ENCODE measurements at regions not wholly inside any gene's neighbourhood (a gene's known extent, or its start where the extent isn't known, plus 50 kb on each side); places are given as distances from the start of the nearest gene placed in this dataset.
"Not testable (repeated sequence)": the region's sequence is repeated elsewhere in the genome, so short reads cannot be mapped to it uniquely, and the experiment has no call there.

GRCh38 chr13:53442979-53443378 is 414.4 kb downstream of the OLFM4 start:
- Histone ChIP-seq H3K4me3 (ENCODE audit: low read depth, low read length) (no peak overlapping the region), H3K9me3 (ENCODE audit: control insufficient read depth, insufficient read depth, low read length) (peaks cover 20% of the 10 kb centered on the region), H3K27me3 (ENCODE audit: control insufficient read depth, insufficient read depth, low read length) (no peaks in the 10 kb centered on the region), H3K27ac (ENCODE audit: low read depth, low read length) (no peak overlapping the region)
- ChIA-PET CTCF (no interaction called here), POLR2A (no interaction called here)
- no peak for DNase-seq (ENCODE audit: low read depth, low spot score)
- TF ChIP-seq CTCF (IDR thresholded peaks at IDR 0.05; ENCODE audit: low read depth, low read length), result no peak

- CTCF ChIA-PET, result no interaction called here
These were observed 417.1 kb downstream of the OLFM4 start for GRCh38 chr13:53445686-53446085.

GRCh38 chr13:53447456-53447855 is 418.8 kb downstream of the OLFM4 start:
- CTCF ChIA-PET, result no interaction called here
- Histone ChIP-seq H3K27me3 (ENCODE audit: control insufficient read depth, insufficient read depth, low read length) (no peaks in the 10 kb centered on the region), H3K9me3 (ENCODE audit: control insufficient read depth, insufficient read depth, low read length) (peaks cover 14% of the 10 kb centered on the region), H3K4me3 (ENCODE audit: low read depth, low read length) (no peak overlapping the region), H3K27ac (ENCODE audit: low read depth, low read length) (no peak overlapping the region)
- TF ChIP-seq CTCF (IDR thresholded peaks at IDR 0.05; ENCODE audit: low read depth, low read length), result no peak
- POLR2A ChIA-PET, result no interaction called here
- DNase-seq (ENCODE audit: low read depth, low spot score), result no peak

More at GRCh38 chr13:53445686-53446085, 417.1 kb downstream of the OLFM4 start:
- no peak for DNase-seq (ENCODE audit: low read depth, low spot score)
- no peak overlapping the region for H3K4me3 ChIP-seq (ENCODE audit: low read depth, low read length)
- H3K27ac ChIP-seq (ENCODE audit: low read depth, low read length), result no peak overlapping the region
- H3K9me3 ChIP-seq (ENCODE audit: control insufficient read depth, insufficient read depth, low read length), result peaks cover 12% of the 10 kb centered on the region; the same call in 1 of the 2 replicates
- no peak for TF ChIP-seq CTCF (IDR thresholded peaks at IDR 0.05; ENCODE audit: low read depth, low read length)
- no peaks in the 10 kb centered on the region for H3K27me3 ChIP-seq (ENCODE audit: control insufficient read depth, insufficient read depth, low read length)
- POLR2A ChIA-PET, result no interaction called here

GRCh38 chr13:53447863-53448262 is 419.2 kb downstream of the OLFM4 start:
- Histone ChIP-seq H3K4me3 (ENCODE audit: low read depth, low read length) (no peak overlapping the region), H3K9me3 (ENCODE audit: control insufficient read depth, insufficient read depth, low read length) (peaks cover 14% of the 10 kb centered on the region), H3K27ac (ENCODE audit: low read depth, low read length) (no peak overlapping the region), H3K27me3 (ENCODE audit: control insufficient read depth, insufficient read depth, low read length) (no peaks in the 10 kb centered on the region)
- ChIA-PET POLR2A (no interaction called here), CTCF (no interaction called here)
- no peak for TF ChIP-seq CTCF (IDR thresholded peaks at IDR 0.05; ENCODE audit: low read depth, low read length)
- no peak for DNase-seq (ENCODE audit: low read depth, low spot score)

GRCh38 chr13:53452263-53452808 is 423.7 kb downstream of the OLFM4 start:
- peaks cover 11% of the 10 kb centered on the region for H3K9me3 ChIP-seq (ENCODE audit: control insufficient read depth, insufficient read depth, low read length)
- H3K27ac ChIP-seq (ENCODE audit: low read depth, low read length); H3K27me3 ChIP-seq (ENCODE audit: control insufficient read depth, insufficient read depth, low read length); POLR2A ChIA-PET; H3K4me3 ChIP-seq (ENCODE audit: low read depth, low read length); CTCF ChIA-PET; DNase-seq (ENCODE audit: low read depth, low spot score): not testable (repeated sequence)

GRCh38 chr13:53460796-53461195 is 432.2 kb downstream of the OLFM4 start:
- H3K27me3 ChIP-seq (ENCODE audit: control insufficient read depth, insufficient read depth, low read length), result no peaks in the 10 kb centered on the region
- no peak overlapping the region for H3K27ac ChIP-seq (ENCODE audit: low read depth, low read length)
- peaks cover 11% of the 10 kb centered on the region for H3K9me3 ChIP-seq (ENCODE audit: control insufficient read depth, insufficient read depth, low read length)
- no peak for TF ChIP-seq CTCF (IDR thresholded peaks at IDR 0.05; ENCODE audit: low read depth, low read length)
- ChIA-PET POLR2A (no interaction called here), CTCF (no interaction called here)
- H3K4me3 ChIP-seq (ENCODE audit: low read depth, low read length), result no peak overlapping the region
- no peak for DNase-seq (ENCODE audit: low read depth, low spot score)

Data from AG04450 (cell line).